RWPE2 (cell line): ENCODE measurements at regions not wholly inside any gene's neighbourhood (a gene's known extent, or its start where the extent isn't known, plus 50 kb on each side); places are given as distances from the start of the nearest gene placed in this dataset.

ENCODE experiments used
- ATAC-seq: fragments of 200-7000 bp; cut with Tn5 transposase; 3 replicates; pipeline ENCODE4 v1.9.1; 2021; ENCODE audit warnings: low read depth
- DNase-seq: peaks from one replicate; pipeline ENCODE4 v3.0.0-alpha.2; 2020; ENCODE audit warnings: low spot score
- H3K27ac ChIP-seq: fragments of 450-650 bp; 2 replicates; pipeline ENCODE4 v1.5.1; 2017; ENCODE audit warnings: mild to moderate bottlenecking; ENCODE audit not compliant: poor library complexity, severe bottlenecking
- H3K27me3 ChIP-seq: fragments of 250-450 bp; sonication (Bioruptor Pico); 2 replicates; pipeline ENCODE4 v1.5.1; 2021; ENCODE audit warnings: mild to moderate bottlenecking, moderate library complexity; ENCODE audit not compliant: insufficient read depth, poor library complexity, severe bottlenecking
- H3K36me3 ChIP-seq: fragments of 250-450 bp; sonication (Bioruptor Pico); 2 replicates; pipeline ENCODE4 v1.5.1; 2020; ENCODE audit warnings: low read depth, mild to moderate bottlenecking, moderate library complexity
- H3K4me1 ChIP-seq: fragments of 250-450 bp; sonication (Bioruptor Pico); 2 replicates; pipeline ENCODE4 v1.5.1; 2021; ENCODE audit warnings: mild to moderate bottlenecking, moderate library complexity; ENCODE audit not compliant: insufficient read depth, poor library complexity, severe bottlenecking
- H3K4me3 ChIP-seq: fragments of 250-450 bp; sonication (Bioruptor Pico); 2 replicates; pipeline ENCODE4 v1.5.1; 2021; ENCODE audit warnings: mild to moderate bottlenecking, moderate library complexity; ENCODE audit not compliant: severe bottlenecking
- H3K9me3 ChIP-seq: fragments of 250-450 bp; sonication (Bioruptor Pico); 2 replicates; pipeline ENCODE4 v1.5.1; 2021; ENCODE audit warnings: mild to moderate bottlenecking, moderate library complexity; ENCODE audit not compliant: severe bottlenecking
- TF ChIP-seq, protein P1 (sequence below): fragments of 450-650 bp; IDR thresholded peaks from one replicate; pipeline ENCODE4 v1.5.1; 2017; ENCODE audit warnings: mild to moderate bottlenecking, moderate library complexity; ENCODE audit not compliant: poor library complexity, severe bottlenecking

DNA sequence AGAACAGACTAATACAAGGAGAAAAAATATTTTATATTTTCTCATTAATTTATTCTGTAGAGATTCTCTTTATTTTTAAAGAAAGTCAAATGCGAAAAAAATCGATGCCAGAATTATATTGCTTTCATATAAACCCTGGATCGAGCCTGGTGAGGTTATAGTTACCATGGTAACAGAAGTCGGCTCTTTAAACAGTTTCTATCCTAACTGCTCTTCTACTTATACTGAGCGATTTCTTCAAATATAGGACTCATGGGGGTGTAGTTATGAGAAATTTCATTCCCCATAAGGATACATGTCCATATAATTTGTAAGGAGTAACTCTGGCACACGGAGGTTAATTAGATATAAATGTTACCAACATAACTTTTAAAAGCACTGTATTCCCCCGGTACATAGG lies 973.5 kb upstream of the NCAM2 start:
- peaks cover 7% of the 10 kb centered on the region for H3K27me3 ChIP-seq
- no peaks in the 10 kb centered on the region for H3K4me1 ChIP-seq
- H3K27ac ChIP-seq: no peak overlapping the region
- H3K36me3 ChIP-seq: no peaks in the 10 kb centered on the region
- DNase-seq: no peak
- TF ChIP-seq, protein P1, sequence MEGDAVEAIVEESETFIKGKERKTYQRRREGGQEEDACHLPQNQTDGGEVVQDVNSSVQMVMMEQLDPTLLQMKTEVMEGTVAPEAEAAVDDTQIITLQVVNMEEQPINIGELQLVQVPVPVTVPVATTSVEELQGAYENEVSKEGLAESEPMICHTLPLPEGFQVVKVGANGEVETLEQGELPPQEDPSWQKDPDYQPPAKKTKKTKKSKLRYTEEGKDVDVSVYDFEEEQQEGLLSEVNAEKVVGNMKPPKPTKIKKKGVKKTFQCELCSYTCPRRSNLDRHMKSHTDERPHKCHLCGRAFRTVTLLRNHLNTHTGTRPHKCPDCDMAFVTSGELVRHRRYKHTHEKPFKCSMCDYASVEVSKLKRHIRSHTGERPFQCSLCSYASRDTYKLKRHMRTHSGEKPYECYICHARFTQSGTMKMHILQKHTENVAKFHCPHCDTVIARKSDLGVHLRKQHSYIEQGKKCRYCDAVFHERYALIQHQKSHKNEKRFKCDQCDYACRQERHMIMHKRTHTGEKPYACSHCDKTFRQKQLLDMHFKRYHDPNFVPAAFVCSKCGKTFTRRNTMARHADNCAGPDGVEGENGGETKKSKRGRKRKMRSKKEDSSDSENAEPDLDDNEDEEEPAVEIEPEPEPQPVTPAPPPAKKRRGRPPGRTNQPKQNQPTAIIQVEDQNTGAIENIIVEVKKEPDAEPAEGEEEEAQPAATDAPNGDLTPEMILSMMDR: no peak
- no peak for ATAC-seq
- H3K9me3 ChIP-seq: no peaks in the 10 kb centered on the region
- no peak overlapping the region for H3K4me3 ChIP-seq

DNA sequence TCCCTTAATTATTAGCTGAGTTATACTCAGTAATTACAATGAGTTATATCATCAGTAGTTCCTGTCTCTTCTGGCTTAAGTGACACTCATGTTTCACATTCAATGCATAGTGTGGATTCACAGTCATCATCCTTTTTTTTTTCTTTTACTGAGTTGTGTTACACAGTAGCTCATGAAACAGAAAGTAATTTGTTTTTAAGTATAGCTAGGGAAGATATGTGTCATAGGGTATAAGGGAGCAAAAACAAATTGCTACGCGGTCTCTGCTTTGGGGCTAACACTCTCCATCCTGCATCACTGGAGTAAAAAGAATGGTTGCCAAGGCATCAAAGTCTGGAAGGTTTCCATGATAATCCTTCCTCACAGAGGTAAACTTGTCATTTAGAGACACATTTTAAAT lies 971.7 kb upstream of the NCAM2 start:
- TF ChIP-seq, protein P1: no peak
- peaks cover 7% of the 10 kb centered on the region for H3K27me3 ChIP-seq
- H3K27ac ChIP-seq: no peak overlapping the region
- H3K4me3 ChIP-seq: no peak overlapping the region
- H3K4me1 ChIP-seq: no peaks in the 10 kb centered on the region
- no peak for ATAC-seq
- no peaks in the 10 kb centered on the region for H3K9me3 ChIP-seq
- no peaks in the 10 kb centered on the region for H3K36me3 ChIP-seq
- no peak for DNase-seq

DNA sequence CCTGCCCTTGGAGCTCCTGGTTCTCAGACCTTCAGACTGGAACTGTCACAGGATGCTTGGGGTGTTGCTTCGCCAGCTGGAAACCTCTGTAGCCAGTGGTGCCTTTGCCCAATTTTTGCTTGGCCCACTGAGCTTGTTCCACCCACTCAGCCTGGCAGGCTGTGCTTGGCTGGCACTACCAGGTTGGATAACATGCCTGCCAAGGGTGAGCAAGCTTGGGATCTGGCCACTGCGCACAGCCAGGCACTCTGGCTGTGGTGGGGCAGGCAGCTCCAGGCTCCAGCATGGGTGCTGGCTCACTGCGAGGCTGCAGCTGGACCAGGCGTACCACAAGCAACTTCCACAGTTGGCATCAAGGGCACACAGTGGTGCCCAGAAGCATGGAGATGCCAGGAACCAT lies 967.8 kb upstream of the NCAM2 start:
- TF ChIP-seq, protein P1: no peak
- no peaks in the 10 kb centered on the region for H3K9me3 ChIP-seq
- no peaks in the 10 kb centered on the region for H3K4me1 ChIP-seq
- H3K36me3 ChIP-seq: no peaks in the 10 kb centered on the region
- no peak for ATAC-seq
- no peaks in the 10 kb centered on the region for H3K27me3 ChIP-seq
- no peak overlapping the region for H3K27ac ChIP-seq
- no peak for DNase-seq
- H3K4me3 ChIP-seq: no peak overlapping the region

DNA sequence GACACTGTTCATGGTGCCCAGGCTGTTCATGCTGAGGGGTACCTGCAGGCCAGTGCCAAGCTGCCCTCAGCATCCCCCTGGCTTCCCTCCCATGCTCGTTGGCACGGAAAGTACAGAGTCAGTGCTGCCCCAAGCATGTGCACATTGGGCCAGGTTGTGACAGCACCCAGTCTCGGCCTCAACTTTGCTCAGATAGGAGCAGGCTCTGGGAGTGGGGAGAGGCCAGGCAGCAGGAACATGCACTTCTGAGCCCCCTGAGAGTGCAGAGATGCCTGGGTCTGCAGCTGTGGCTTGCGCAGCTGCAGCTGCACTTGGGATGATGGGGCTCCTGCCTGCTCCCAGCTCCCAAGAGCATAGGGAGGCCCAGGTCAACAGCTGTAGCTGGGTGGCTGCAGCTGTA lies 966.4 kb upstream of the NCAM2 start:
- no peaks in the 10 kb centered on the region for H3K27me3 ChIP-seq
- ATAC-seq: no peak
- no peaks in the 10 kb centered on the region for H3K4me1 ChIP-seq
- no peak overlapping the region for H3K4me3 ChIP-seq
- no peak for DNase-seq
- H3K27ac ChIP-seq: no peak overlapping the region
- H3K9me3 ChIP-seq: no peaks in the 10 kb centered on the region
- TF ChIP-seq, protein P1: no peak
- no peaks in the 10 kb centered on the region for H3K36me3 ChIP-seq

DNA sequence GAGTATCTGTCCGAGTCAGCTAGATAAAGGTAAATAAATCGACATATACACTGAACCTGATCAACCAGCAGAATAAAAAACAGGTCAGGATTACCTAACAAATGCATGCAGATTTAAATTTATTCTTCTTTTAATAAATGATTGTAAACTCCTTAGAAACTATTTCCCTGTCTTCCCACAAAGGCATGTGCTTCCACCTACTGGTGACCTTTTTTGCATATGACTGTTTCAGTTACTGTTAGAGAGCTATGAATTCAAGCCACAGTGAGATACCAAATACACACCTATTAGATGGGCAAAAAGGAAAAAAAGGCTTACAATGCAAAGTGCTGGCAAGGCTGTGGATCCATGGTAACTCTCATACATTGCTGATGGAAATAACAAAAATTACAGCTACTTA lies 957.4 kb upstream of the NCAM2 start:
- Histone ChIP-seq H3K9me3 (no peaks in the 10 kb centered on the region), H3K36me3 (no peaks in the 10 kb centered on the region), H3K27me3 (no peaks in the 10 kb centered on the region), H3K4me3 (no peak overlapping the region), H3K4me1 (no peaks in the 10 kb centered on the region), H3K27ac (no peak overlapping the region)
- DNase-seq (no peak), ATAC-seq (no peak)
- TF ChIP-seq, protein P1: peak; percentile 45
